NCI-H345 treated with DMSO at 0.1 percent for 48 hours (cell line): ENCODE measurements at regions not wholly inside any gene's neighbourhood (a gene's known extent, or its start where the extent isn't known, plus 50 kb on each side); places are given as distances from the start of the nearest gene placed in this dataset.
A peak's percentile ranks its signal among the peaks of the same experiment; 100 is the strongest.

Source experiments
- DNase-seq: peaks from one replicate; lab custom pipeline; 2025; ENCODE audit not compliant: unreplicated experiment; lab: John Stamatoyannopoulos, UW

GRCh38 chr5:71864730-71865601, 145.9 kb downstream of the CARTPT start:
- DNase-seq: no peak

DNA sequence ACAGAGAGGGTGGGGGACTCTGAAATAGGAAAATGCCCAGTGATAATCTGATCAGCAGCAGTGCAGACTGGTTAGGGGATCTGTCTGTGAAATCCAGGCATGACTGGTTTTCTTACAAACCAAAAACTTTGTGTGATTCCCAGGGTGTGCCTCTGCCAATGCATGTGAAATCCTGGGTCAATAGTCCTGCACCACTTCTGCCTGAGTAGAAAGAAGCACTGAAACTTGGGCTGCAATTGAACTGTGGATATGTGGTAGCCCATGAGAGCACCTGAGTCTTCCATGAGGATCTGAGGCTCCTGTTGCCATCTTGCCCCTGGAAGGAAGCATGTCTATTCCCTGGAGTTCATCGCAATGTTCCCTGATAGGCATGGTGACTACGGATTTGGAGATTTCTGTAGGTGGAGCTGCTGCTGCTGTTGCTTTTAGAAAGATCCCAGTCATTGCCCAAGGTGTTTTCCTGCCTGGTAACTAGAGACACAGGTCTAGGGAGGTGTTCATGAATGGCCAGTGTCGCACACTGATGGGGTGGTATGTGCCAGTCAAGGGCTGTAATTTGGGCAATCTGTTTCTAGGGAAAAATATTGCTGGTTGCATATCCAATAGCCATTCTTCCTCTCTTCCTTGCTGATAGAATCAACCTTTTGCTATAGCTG, 146.7 kb downstream of the CARTPT start:
- no peak for DNase-seq

DNA sequence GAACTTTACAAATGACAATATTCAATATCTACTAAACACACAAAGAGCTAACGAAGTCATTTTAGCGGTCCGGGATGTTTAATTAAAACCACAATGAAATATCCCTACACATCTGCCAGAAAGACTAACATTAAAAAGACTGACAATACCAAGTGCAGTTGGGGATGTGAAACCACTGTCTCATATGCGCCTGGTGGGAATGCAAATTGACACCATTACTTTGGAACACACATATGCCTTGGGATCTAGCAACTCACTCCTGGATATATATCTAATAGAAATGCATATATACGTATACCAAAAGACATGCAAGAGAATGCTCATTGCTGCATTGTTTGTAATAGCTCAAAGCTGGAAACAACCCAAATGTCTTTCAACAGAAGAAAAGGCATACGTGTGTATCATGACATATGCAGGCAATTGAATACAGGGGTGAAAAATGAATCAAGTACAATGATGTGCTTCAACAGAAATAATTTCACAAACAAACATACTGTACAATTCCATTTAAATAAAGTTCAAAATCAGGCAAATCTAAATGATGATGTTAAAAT, 153.3 kb downstream of the CARTPT start:
- no peak for DNase-seq

GRCh38 chr5:71873191-71873591, 154.1 kb downstream of the CARTPT start:
- DNase-seq: peak; percentile 47

DNA sequence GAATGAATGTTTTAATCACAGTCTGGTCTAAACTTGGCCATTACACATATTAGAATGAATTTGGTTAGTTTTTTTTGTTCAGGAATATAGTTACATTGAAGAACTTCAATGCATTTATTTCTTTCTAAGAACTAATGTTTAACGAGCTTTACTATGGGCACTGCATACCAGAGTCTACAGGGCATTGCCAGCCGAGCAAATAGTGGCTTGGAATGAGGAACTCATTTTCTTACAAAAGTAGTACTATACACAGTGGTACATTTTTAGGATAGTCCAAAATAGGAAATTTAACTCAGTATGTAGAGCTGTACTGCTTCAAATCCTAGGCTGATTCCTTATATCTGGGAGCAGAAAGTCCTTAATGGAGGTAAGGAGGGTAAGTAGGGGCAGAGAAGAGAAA, 155.4 kb downstream of the CARTPT start:
- DNase-seq: no peak

DNA sequence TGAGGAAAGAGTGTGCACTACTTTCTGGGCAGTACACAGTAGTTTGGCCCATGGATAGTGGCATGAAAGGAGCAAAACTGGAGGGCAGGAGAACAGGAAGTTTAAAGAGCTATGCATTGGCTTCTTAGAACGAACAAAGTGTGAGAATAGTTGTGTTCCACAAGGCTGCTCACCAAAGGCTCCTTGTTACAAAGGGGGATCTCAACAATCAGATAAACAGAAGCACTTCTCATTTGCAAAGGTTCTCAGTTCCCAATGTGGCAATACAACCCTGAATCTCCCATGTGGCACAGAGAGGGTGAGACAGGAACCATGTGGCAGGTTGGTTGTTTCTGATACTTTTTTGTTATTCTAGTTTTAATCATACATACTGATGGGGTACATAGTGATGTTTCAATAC, 158.4 kb downstream of the CARTPT start:
- DNase-seq: no peak

- DNase-seq: no peak
Measured at GRCh38 chr5:71880536-71880935, 161.5 kb downstream of the CARTPT start.

DNA sequence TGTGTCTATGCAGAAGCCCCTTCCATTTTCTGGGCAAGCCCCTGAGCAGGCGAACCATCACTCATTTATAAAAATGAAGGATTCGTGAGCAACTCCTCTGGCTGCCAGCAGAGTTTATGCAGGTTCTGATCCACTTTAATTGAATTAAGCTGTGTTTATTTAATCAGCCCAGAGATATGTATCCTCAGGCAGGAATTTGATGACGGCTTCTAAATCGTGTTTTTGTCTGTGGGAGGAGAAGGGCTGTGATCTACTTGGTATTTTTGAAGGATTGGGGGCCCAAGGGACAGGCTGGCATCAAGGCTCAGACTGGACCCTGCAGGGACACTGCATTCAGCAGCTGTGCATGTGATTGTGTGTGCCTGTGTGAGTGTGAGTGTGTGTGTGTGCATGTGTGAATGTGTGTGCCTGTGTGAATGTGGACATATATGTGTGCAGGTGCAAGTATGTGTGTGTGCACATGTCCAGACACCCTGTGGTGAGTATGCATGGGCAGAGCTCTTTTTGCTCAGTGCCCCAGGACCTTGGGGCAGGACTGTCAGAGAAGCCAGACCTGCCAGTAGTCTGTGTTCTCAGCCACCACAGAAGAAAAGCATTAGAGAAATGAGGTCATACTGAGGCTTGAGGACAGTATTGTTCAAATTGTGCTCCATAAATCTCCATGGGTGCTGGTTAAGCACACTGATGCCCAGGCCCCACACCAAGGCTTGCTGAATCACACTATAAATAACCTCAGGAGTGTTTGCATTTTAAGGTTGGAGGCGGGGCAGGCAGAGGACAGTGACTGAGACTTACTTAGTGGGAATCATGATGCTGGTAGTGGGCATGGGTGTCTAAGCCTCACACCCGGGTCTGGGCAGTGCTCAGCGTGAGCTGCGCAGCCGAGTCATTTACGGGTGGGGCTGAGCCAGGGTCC, 164.0 kb downstream of the CARTPT start:
- DNase-seq: no peak

DNA sequence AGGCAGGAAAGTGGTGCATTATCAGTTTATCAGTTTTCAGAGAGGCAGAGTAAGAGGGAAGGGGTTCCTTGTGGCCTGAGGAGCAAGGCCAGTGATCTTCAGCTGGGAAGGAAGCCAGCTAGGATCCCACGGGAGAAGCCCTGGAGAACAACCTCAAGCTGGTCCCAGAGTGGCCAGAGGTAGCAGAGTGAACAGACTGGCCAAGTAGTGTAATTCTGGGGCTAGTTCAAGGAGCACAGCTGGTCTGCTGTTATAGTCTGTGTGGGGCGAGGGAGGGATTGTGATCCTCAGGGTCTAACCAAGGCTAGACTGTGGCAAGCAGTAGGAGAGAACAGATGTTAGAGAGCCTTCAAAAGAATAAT, 164.6 kb downstream of the CARTPT start:
- DNase-seq: no peak

DNA sequence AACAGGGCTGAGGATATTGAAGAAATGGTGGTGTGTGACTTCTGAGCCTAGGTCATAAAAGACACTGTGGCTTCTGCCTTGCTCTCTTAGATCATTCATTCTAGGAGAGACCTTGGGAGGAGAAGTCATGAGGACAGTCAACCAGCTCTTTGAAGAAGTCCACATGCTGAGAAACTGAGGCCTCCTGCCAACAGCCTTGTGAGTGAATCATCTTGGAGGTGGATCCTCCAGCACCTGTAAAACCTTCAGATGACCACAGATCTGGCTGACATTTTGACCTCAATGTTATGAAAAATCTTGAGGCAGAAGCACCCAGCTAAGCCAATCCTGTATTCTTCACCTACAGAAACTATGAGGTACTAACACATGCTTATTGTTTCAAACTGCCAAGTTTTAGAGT, 165.9 kb downstream of the CARTPT start:
- DNase-seq: no peak

GRCh38 chr5:71886406-71886805, 167.3 kb downstream of the CARTPT start:
- DNase-seq: no peak

DNA sequence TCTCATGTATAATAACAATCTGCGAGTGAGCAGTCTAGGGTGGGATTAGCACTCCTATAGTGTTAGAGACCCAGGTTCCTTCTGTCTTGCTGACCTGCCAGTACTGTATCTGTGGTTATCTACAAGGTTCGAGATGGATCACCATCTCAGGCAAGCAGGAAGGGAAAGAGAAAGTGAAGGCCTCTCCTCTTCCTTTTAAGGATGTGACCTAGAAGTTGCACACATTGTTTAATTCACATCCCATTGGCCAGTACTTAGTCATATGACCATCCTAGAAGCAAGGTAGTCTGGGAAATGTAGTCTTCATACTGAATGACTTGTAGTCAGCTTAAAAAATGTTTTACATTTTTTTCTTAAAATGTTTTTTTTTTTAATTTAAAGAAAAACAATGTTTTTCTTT, 168.6 kb downstream of the CARTPT start:
- DNase-seq: no peak

DNA sequence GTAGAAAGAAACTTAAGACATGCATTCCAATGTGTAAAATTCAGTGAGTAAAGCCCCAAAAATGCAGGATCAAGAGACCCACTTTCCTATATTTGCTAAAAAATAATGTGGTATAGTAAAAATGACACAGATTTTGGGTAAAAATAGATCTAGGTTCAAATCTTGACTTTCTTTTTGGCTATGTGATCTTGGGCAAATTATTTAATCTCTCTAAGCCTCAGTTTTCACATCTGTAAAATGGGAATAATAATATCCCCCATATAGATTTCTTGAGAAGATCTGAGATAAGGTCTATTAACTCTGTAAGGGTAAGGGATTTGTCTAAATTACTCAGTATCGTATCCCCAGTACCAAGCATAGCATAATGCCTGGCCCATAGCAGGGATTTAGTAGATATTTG, 172.3 kb downstream of the CARTPT start:
- DNase-seq: no peak

DNA sequence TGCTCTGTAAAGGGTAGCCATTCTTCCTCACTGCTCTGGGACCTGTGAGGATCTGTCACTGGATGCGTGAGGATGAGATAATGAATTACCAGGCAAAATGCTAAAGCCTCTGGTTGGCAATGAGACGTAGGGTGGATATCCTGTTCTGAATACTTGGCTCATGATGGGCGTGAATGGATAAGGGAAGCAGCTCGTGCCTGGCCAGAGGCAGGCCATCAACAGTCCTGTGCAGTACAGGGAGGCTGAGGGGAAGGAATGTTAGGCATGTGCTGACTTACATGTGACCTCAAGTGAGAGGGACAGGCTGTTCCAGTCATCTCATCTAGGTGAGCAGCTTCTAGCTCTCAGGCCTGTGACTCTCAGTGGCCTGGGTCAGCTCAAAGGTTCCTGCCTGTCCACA, 172.8 kb downstream of the CARTPT start:
- DNase-seq: no peak

- no peak for DNase-seq
Measured at GRCh38 chr5:71892641-71893365, 173.7 kb downstream of the CARTPT start.

DNA sequence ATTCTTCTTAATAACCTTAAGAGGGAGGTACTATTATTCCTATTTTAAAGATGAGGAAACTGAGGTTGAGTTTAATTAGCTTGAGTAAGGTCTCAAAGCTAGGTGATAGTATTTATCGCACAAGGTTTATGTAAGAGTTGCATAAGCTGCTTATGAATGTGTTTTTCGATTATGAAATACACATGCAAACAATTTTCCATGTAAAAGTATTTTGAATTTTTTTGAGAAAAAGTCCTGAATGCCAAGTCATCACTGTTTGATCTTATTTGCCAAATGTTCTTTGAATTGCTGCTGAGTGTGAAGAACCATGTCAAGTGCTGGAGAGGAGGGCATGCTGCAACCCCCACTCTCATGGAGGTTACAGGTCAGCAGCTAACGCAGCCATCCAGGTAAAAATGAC, 174.4 kb downstream of the CARTPT start:
- no peak for DNase-seq

- no peak for DNase-seq
Measured at GRCh38 chr5:71894091-71894490, 175.0 kb downstream of the CARTPT start.

- DNase-seq: no peak
Measured at GRCh38 chr5:71895546-71895945, 176.5 kb downstream of the CARTPT start.

DNA sequence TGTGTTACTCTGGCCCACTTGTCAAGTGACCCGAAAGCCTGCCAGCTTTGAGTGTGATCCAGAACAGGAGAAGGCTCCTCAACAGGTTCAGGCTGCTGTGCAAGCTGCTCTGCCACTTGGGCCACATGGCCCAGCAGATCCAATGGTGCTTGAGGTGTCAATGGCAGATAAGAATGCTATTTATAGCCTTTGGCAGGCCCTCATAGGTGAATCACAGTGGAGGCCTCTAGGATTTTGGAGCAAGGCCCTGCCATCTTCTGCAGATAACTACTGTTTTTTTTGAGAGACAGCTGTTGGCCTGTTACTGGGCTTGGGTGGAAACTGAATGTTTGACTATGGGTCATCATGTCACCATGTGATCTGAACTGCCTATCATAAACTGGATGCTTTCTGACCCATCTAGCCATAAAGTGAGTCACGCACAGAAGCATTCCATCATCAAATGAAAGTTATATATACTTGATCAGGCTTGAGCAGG, 180.8 kb downstream of the CARTPT start:
- DNase-seq: no peak

- DNase-seq: no peak
Measured at GRCh38 chr5:71903808-71904207, 184.7 kb downstream of the CARTPT start.

GRCh38 chr5:71904852-71905251, 185.8 kb downstream of the CARTPT start:
- DNase-seq: no peak
